Omental fat pad (tissue), 3 donors: ENCODE measurements at regions not wholly inside any gene's neighbourhood (a gene's known extent, or its start where the extent isn't known, plus 50 kb on each side); places are given as distances from the start of the nearest gene placed in this dataset.

ENCODE experiments used
- ATAC-seq: fragments of 150-250 bp; one replicate; pipeline ENCODE4 v1.9.1; 2016; ENCODE audit warnings: mild to moderate bottlenecking, moderate library complexity; ENCODE audit not compliant: low FRiP score
- DNase-seq: peaks from one replicate; pipeline ENCODE4 v3.0.0-alpha.2; 2019; ENCODE audit warnings: low spot score
- CTCF ChIP-seq, 3 donors: fragments of 450-650 bp; IDR thresholded peaks; one replicate each; pipeline ENCODE4 v1.5.1; 2016 to 2017; ENCODE audit warnings: antibody characterized with exemption in 3 of 3, mild to moderate bottlenecking in 3 of 3, moderate library complexity in 2 of 3

GRCh38 chr5:105940181-105940580 is 1730.6 kb downstream of the EFNA5 start:
- no peak for ATAC-seq
- TF ChIP-seq CTCF (IDR thresholded peaks at IDR 0.05) = no peak
- DNase-seq = no peak

DNA sequence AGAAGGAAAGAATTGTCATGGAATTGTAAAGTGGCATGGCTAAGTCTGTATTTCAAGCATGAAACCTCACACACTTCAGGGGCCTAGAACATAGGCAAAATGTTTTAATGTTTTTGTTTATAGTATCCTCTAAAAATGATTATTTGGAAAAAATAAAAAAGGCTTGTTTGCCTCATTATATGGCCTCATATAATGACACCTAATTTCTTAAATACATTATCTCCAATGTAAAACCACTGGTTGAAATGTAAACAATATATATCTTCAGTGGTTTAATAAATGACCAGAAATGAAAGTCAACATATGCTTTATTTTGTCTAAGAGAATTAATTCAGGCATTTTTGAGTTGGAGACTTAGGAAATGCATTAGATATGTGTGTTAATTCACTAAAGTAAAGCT is 1736.6 kb downstream of the EFNA5 start:
- DNase-seq (no peak), ATAC-seq (no peak)
- no peak for TF ChIP-seq CTCF (IDR thresholded peaks at IDR 0.05)

- no peak for ATAC-seq
- no peak for TF ChIP-seq CTCF (IDR thresholded peaks at IDR 0.05)
- no peak for DNase-seq
Observed at GRCh38 chr5:105931881-105932421, 1738.8 kb downstream of the EFNA5 start.

- DNase-seq = no peak
- no peak for ATAC-seq
- no peak for TF ChIP-seq CTCF (IDR thresholded peaks at IDR 0.05)
Observed at GRCh38 chr5:105929858-105930257, 1740.9 kb downstream of the EFNA5 start.

DNA sequence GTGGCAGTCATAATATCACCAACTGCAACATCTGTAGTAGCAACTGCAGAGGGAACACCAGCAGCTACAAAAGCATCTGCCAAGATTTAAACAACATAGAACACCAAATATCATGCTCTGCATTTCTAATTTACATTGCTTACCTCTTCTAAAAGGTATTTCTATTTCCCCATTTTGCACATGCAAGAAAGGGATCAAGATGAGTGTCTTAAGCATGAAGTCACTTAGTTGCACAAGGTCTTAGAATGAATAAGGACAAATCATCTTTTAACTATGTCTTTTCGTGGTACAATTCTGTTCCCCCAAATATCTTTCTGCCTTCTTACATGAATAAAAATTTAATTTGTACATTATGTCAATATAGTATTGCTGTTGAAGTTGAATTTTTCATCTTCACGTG is 1746.4 kb downstream of the EFNA5 start:
- no peak for DNase-seq
- no peak for ATAC-seq
- TF ChIP-seq CTCF (IDR thresholded peaks at IDR 0.05) = no peak

GRCh38 chr5:105922574-105922973 is 1748.2 kb downstream of the EFNA5 start:
- no peak for ATAC-seq
- DNase-seq = no peak
- no peak for TF ChIP-seq CTCF (IDR thresholded peaks at IDR 0.05)

GRCh38 chr5:105922080-105922479 is 1748.7 kb downstream of the EFNA5 start:
- TF ChIP-seq CTCF (IDR thresholded peaks at IDR 0.05) = no peak
- ATAC-seq (no peak), DNase-seq (no peak)
